GF-D8 (cell line): ENCODE measurements at regions not wholly inside any gene's neighbourhood (a gene's known extent, or its start where the extent isn't known, plus 50 kb on each side); places are given as distances from the start of the nearest gene placed in this dataset.
"Not testable (repeated sequence)": the region's sequence is repeated elsewhere in the genome, so short reads cannot be mapped to it uniquely, and the experiment has no call there.

Source experiments
- DNase-seq: peaks from one replicate; lab custom pipeline; 2025; lab: John Stamatoyannopoulos, UW

GRCh38 chr9:82726424-82727276 is 336.3 kb downstream of the RASEF start:
- no peak for DNase-seq

- DNase-seq, result no peak
These were observed 333.8 kb downstream of the RASEF start for GRCh38 chr9:82729141-82729540.

DNA sequence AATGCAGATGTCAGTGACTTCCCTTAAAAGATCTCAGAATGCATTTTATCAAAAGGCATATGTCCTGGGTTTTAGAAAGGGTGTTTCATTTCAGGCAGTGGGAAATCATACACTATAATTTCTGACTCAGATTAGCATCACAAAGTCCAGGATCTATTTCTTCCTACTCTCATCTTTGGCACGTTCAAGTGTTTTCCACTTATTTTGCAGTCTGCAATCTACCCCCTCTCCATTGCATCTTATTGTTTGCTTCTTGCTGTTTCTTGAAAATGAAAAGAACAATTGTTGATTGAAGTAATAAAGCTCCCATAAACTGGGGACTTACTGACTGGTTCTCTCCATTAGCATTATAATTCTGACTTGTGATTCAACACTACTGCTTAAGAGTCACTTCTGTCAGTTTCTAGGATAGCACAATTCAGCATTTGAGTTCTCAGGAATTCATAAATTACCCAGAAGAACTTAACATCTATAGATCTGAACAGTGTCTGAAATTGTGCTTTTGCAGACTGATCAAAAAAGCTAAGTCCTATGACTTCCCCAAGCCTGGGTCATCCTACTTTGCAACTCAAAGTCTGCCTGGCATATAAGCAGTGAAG is 332.9 kb downstream of the RASEF start:
- no peak for DNase-seq

- DNase-seq, result no peak
These were observed 330.0 kb downstream of the RASEF start for GRCh38 chr9:82732928-82733327.

- DNase-seq, result no peak
These were observed 326.8 kb downstream of the RASEF start for GRCh38 chr9:82736126-82736525.

DNA sequence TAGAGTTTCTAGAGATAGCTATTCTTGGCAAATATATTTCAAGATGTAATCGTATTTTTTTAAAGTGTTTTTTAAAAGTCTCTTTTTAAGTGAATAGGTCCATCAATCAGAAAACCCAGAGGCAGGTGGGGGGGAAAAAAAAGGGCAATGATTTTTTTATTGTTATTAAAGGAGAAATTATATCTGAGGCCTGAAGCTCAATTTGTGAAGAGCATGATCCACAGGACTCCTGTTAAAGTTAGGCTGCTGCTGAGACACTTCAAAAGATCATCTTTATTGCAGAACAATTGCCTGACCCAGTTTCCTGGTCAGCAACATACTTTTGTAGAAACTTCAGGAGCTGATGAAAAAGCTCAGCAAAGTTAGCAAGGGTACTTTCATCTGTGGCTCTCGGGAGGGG is 326.2 kb downstream of the RASEF start:
- DNase-seq, result no peak

- DNase-seq, result no peak
These were observed 317.0 kb downstream of the RASEF start for GRCh38 chr9:82745919-82746318.

- no peak for DNase-seq
These were observed 312.5 kb downstream of the RASEF start for GRCh38 chr9:82750411-82750913.

- no peak for DNase-seq
These were observed 305.0 kb downstream of the RASEF start for GRCh38 chr9:82757924-82758323.

DNA sequence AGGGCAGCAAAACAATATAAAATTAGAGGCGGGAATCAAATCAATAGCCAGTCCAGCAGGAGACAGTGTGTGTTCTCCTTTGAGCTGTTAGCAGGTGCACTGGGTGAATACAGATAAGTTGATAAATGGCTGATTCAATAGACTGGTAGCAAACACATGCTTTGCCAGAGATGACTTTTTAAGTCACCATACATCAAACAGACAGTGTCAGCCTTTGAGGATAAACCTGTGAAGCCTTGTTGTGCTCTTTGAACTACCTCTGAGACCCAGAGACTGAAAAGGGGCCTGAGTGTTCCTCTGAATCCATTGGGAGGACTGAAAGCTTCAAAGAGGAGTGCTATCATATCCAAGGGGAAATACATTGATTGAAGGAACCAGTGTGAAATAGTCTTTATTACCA is 301.9 kb downstream of the RASEF start:
- DNase-seq, result no peak

- no peak for DNase-seq
These were observed 301.0 kb downstream of the RASEF start for GRCh38 chr9:82761956-82762355.

GRCh38 chr9:82763656-82764055 is 299.3 kb downstream of the RASEF start:
- no peak for DNase-seq

- no peak for DNase-seq
These were observed 298.8 kb downstream of the RASEF start for GRCh38 chr9:82764061-82764668.

DNA sequence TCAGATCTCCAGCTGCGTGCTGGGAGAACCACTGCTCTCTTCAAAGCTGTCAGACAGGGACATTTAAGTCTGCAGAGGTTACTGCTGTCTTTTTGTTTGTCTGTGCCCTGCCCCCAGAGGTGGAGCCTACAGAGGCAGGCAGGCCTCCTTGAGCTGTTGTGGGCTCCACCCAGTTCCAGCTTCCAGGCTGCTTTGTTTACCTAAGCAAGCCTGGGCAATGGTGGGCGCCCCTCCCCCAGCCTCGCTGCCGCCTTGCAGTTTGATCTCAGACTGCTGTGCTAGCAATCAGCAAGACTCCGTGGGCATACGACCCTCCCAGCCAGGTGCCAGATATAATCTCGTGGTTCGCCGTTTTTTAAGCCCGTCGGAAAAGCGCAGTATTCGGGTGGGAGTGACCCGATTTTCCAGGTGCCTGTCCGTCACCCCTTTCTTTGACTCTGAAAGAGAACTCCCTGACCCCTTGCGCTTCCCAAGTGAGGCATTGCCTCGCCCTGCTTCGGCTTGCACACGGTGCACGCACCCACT is 288.2 kb downstream of the RASEF start:
- DNase-seq, result not testable (repeated sequence)

DNA sequence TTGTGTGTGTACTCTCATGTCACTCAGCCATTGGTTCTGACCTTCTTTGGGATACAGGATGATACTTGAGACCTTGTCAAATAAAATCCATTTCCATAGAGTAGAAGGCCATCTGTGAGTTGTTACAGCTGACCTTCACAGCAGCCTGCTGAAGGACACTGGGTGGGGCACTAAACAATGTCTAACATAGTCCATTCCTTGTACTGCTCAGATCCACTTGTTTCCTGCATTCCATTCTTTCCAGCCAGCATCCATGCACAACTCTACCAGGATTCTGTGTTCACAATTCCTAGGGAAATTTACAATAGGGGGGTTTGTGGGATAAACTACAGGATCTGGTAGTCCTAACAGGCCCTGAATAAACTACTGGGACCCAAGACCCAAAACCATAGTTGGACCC is 286.4 kb downstream of the RASEF start:
- DNase-seq, result no peak

GRCh38 chr9:82777366-82777765 is 285.6 kb downstream of the RASEF start:
- no peak for DNase-seq

DNA sequence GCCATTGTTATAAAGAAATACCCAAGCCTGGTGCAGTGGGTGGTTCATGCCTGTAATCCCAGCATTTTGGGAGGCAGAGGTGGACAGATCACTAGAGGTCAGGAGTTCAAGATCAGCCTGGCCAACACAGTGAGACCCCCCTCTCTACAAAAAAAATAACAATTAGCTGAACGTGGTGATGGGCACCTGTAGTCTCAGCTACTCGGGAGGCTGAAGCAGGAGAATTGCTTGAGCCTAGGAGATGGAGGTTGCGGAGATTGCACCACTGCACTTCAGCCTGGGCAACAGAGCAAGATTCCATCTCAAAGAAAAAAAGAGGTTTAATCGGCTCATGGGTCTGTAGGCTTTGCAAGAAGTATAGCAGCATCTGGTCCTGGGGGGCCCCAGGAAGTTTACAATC is 284.0 kb downstream of the RASEF start:
- DNase-seq, result not testable (repeated sequence)

GRCh38 chr9:82780017-82780416 is 282.9 kb downstream of the RASEF start:
- no peak for DNase-seq

DNA sequence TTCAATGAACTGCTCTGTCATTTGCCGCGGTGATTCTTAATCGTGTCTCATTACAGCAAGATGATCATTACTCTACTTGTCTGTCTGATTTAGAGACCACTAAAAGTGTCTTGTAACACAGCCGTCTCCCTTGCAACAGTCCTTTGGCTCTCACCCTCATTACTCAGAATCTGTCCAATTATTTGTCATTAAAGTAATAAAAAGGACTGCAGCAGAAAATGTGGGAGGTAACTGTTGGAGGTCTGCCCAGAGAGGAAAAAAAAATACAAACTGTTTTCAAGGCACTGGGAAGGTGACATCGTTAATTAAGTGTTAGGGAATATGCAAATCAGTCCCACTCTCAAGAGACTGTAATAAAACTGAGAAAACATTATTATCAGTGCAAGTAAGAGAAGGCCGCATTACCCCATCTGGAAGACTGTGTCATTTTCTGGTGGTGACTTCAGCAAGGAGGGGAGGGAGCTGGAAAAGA is 281.0 kb downstream of the RASEF start:
- DNase-seq, result no peak

GRCh38 chr9:82783045-82783444 is 279.9 kb downstream of the RASEF start:
- no peak for DNase-seq

- no peak for DNase-seq
These were observed 278.4 kb downstream of the RASEF start for GRCh38 chr9:82784589-82784988.

- no peak for DNase-seq
These were observed 273.7 kb downstream of the RASEF start for GRCh38 chr9:82789155-82789824.
